ENCODE measurements at regions not wholly inside any gene's neighbourhood (a gene's known extent, or its start where the extent isn't known, plus 50 kb on each side); places are given as distances from the start of the nearest gene placed in this dataset.
"Not testable (repeated sequence)": the region's sequence is repeated elsewhere in the genome, so short reads cannot be mapped to it uniquely, and the experiment has no call there.

GRCh38 chr15:47035475-47036406 is 681.6 kb upstream of the SEMA6D start:
- no peak for DNase-seq

GRCh38 chr15:47037003-47037402 is 680.3 kb upstream of the SEMA6D start:
- DNase-seq = no peak

- DNase-seq = no peak
These were observed 678.1 kb upstream of the SEMA6D start for GRCh38 chr15:47039225-47039624.

DNA sequence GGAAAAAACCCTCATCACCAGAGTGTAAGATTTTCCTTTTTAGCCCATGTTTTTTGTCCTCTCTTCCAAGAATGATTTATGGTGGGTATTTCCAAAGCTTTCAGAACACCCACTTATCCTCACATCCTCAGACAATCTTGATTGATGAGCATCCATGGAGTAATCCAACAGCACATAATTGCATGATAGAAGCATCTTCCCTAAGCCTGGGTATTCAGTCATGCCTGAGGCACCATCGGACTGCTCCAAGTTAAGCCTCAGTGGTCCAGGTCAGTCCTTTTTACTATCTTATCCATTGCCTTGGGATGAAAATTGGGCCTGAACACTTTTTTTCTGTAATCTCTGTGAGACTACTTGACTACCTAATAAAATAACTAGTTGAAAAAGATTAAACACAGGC is 676.0 kb upstream of the SEMA6D start:
- DNase-seq = no peak

DNA sequence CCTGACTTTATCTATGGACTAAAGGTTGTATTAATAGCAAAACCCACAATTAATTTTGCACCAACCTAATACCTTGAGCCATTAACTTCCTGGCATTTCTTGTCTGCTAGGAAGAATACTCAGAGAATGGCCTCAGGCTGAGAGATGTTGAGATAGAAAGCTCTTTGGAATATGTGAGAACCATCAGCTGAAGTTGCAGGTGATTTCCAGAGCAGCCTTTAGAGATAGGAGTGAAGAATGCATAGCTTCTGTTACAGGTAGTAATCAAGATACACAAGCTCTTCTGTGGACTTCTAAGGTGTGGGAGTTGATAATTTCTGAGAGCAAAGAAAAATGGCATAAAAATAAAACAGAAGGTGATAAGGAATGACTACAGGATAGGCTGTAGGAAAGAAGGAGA is 669.3 kb upstream of the SEMA6D start:
- not testable (repeated sequence) for DNase-seq

- no peak for DNase-seq
These were observed 650.9 kb upstream of the SEMA6D start for GRCh38 chr15:47066392-47066791.

DNA sequence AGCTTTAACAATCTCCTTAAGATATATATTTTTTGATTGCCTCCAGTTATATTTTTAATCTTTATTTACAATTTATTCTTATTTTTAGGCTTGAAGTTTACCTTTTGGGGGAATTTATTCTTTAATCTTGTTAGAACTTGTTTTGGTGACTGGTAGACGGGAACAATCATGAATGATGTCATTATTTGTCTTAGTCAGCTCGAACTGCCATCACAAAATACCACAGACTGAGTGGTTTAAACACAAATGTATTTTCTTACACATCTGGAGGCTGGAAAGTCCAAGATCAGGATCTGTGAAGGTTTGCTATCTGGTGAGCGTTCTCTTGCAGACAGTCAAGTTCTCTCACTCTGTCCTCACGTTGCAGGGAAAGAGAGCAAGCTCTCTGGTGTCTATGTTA is 639.5 kb upstream of the SEMA6D start:
- DNase-seq = not testable (repeated sequence)

DNA sequence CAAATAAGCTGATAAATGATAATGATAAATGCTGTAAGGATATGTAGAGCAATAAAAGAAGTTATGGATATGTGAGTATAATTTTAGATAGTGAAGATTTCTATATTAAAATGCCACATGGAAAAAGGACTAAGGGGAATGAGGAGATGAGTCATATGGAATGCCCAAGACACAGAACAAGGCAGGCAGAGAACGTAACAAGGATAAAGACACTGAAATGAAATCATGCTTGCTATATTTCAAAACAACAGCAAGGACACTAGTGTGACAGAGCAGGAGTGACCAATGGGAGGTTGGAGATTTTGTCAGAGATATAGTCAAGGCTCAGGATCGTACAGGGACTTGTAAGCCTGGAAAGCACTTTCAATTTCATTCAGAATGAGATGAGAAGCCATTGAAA is 621.5 kb upstream of the SEMA6D start:
- DNase-seq = no peak

DNA sequence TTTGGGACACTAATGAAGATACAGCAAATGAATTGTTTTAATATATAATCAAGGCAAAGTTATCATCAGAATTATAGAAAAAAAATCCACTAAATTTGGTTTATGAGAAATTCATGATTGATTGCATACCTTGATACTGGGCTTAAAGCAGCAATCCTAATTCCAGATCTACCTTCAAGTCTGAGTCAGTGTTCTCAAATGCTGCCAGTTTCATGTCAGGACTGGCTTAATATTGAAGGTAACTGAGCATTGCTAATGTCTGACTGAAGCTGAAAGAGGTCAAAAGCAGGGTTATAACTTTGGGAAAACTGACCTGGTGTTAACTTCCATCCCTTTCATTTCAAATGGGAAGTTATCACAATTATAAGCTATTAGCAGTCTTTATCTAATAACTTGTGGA is 618.8 kb upstream of the SEMA6D start:
- DNase-seq = not testable (repeated sequence)

- not testable (repeated sequence) for DNase-seq
These were observed 617.5 kb upstream of the SEMA6D start for GRCh38 chr15:47099801-47100200.

- not testable (repeated sequence) for DNase-seq
These were observed 608.5 kb upstream of the SEMA6D start for GRCh38 chr15:47108800-47109199.

DNA sequence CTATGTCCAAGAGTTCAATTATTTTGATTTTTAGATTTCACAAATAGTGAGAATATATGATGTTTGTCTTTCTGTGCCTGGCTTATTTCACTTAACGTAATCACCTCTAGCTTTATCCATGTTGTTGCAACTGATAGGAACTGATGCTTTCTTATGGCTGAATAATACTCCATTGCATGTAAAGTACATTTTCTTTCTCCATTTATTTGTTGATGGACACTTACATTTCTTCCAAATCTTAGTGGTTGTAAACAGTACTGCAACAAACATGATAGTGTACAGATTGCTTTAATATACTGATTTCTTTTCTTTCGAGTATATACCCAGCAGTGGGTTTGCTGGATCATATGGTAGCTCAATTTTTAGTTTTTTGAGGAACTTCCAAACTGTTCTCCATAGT is 600.6 kb upstream of the SEMA6D start:
- no peak for DNase-seq

DNA sequence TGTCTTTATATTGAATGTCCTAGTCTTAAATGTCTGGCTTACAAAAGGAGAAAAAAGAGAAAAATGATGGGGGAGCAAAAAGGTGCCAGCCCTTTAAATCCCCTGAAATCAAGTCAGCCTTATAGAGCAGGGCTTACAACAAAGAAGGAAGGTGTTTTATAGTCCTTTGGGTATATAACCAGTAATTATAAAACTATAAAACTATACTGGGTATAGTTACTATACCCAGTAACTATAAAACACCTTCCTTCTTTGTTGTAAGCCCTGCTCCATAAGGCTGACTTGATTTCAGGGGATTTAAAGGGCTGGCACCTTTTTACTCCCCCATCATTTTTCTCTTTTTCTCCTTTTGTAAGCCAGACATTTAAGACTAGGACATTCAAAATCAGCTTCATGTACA is 598.0 kb upstream of the SEMA6D start:
- no peak for DNase-seq

GRCh38 chr15:47124430-47125102 is 592.7 kb upstream of the SEMA6D start:
- no peak for DNase-seq

GRCh38 chr15:47129033-47129432 is 588.3 kb upstream of the SEMA6D start:
- no peak for DNase-seq

GRCh38 chr15:47131450-47131849 is 585.9 kb upstream of the SEMA6D start:
- not testable (repeated sequence) for DNase-seq

- peak; percentile 15 for DNase-seq
These were observed 582.0 kb upstream of the SEMA6D start for GRCh38 chr15:47135267-47135666.

GRCh38 chr15:47136236-47136635 is 581.1 kb upstream of the SEMA6D start:
- DNase-seq = no peak

- no peak for DNase-seq
These were observed 577.3 kb upstream of the SEMA6D start for GRCh38 chr15:47139965-47140364.

- no peak for DNase-seq
These were observed 559.5 kb upstream of the SEMA6D start for GRCh38 chr15:47157827-47158226.

- DNase-seq = no peak
These were observed 558.7 kb upstream of the SEMA6D start for GRCh38 chr15:47158573-47158972.

DNA sequence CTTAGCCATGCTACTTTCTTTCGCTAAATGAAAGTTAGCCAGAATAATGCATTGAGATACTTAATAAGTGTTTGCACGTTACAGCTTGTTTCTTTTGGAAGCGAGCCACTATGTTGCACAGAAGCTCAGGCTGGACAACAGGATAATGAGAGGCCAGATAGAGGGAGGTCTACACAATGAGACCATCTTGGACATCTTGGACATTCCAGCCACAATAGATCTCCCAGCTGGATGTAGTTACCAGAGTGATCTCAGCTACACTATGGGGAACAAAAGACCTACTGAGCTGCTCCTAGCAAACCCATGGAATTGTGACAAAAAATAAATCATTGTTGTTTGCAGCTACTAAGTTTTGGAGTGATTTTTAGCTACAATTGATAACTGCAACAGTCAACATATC is 540.1 kb upstream of the SEMA6D start:
- DNase-seq = no peak

GRCh38 chr15:47179988-47180387 is 537.3 kb upstream of the SEMA6D start:
- DNase-seq = no peak

GRCh38 chr15:47182818-47183217 is 534.5 kb upstream of the SEMA6D start:
- no peak for DNase-seq

Measured in NCI-H748 treated with DMSO at 0.1 percent for 48 hours (cell line).